Activated T-cell treated with anti-CD3 and anti-CD28 coated beads, Interleukin-2, amount 50 U/mL, for 72 hours (primary cell): ENCODE measurements at regions not wholly inside any gene's neighbourhood (a gene's known extent, or its start where the extent isn't known, plus 50 kb on each side); places are given as distances from the start of the nearest gene placed in this dataset.

Experiments used
- ATAC-seq, 2 donors: fragments of 150-1000 bp; cut with Tn5 transposase; replicated peaks in 1 of 2; 2 replicates each; pipeline ENCODE4 v1.10.0; 2021; ENCODE audit warnings: moderate library complexity in 2 of 2, mild to moderate bottlenecking in 1 of 2
- DNase-seq, 2 donors: peaks; one replicate each; pipeline ENCODE4 v3.0.0; 2021 to 2022; ENCODE audit warnings: mixed read lengths in 1 of 2
- H3K27ac Mint-ChIP-seq: one replicate; pipeline ENCODE4 v1.8.0; 2022; ENCODE audit warnings: mild to moderate bottlenecking, moderate library complexity, mixed read lengths
- H3K27me3 Mint-ChIP-seq: one replicate; pipeline ENCODE4 v1.8.0; 2022; ENCODE audit warnings: low read depth, mixed read lengths
- H3K36me3 Mint-ChIP-seq, 2 donors: one replicate each; pipeline ENCODE4 v1.8.0; 2022; ENCODE audit warnings: mixed read lengths in 2 of 2, mild to moderate bottlenecking in 1 of 2; ENCODE audit not compliant: insufficient read depth in 2 of 2
- H3K4me1 Mint-ChIP-seq: one replicate; pipeline ENCODE4 v1.8.0; 2022; ENCODE audit warnings: low read depth, mixed read lengths
- H3K4me3 Mint-ChIP-seq, 2 donors: one replicate each; pipeline ENCODE4 v1.8.0; 2022; ENCODE audit warnings: mild to moderate bottlenecking in 2 of 2, mixed read lengths in 2 of 2, moderate library complexity in 2 of 2
- H3K9me3 Mint-ChIP-seq, 2 donors: one replicate each; pipeline ENCODE4 v1.8.0; 2022; ENCODE audit warnings: mixed read lengths in 2 of 2

- peaks cover 16 to 19% of the 10 kb centered on the region in 2 donors for H3K9me3 Mint-ChIP-seq
- no peak overlapping the region for H3K4me3 Mint-ChIP-seq
- H3K27me3 Mint-ChIP-seq: no peaks in the 10 kb centered on the region
- H3K36me3 Mint-ChIP-seq: peaks cover 0 to 2% of the 10 kb centered on the region in 2 donors
- no peaks in the 10 kb centered on the region for H3K4me1 Mint-ChIP-seq
- no peak overlapping the region for H3K27ac Mint-ChIP-seq
- DNase-seq: no peak
- ATAC-seq: no peak
Observed at GRCh38 chr14:25953532-25954139, 644.2 kb downstream of the NOVA1 start.

DNA sequence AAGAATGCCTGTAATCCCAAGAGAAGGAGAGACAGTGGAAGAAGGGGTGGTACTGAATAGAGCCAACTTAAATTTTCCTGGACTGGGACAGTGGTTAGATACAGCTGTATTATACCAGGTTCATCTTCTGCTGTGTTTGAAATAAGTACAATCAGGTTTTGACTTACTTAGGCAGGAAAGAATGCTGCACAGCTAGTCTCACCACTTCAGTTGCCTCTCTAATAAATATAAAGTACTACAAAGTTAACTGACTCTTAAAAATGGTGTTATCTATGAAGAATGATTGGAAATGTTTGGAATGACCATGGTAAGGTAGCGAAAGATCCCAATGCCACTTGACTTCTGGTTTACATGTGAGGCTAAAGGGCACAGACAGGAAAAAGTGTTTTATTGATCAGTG lies 652.1 kb downstream of the NOVA1 start:
- Mint-ChIP-seq H3K4me3 (no peak overlapping the region), H3K4me1 (no peaks in the 10 kb centered on the region), H3K9me3 (peaks cover 8 to 11% of the 10 kb centered on the region in 2 donors), H3K27ac (no peak overlapping the region), H3K36me3 (no peaks in the 10 kb centered on the region), H3K27me3 (no peaks in the 10 kb centered on the region)
- ATAC-seq: no peak
- no peak for DNase-seq

- Mint-ChIP-seq H3K36me3 (no peaks in the 10 kb centered on the region), H3K4me3 (no peak overlapping the region)
Observed at GRCh38 chr14:25944020-25944419, 653.8 kb downstream of the NOVA1 start.

GRCh38 chr14:25943329-25943728 lies 654.5 kb downstream of the NOVA1 start:
- ATAC-seq (no peak), DNase-seq (no peak)
- H3K36me3 Mint-ChIP-seq: no peaks in the 10 kb centered on the region
- H3K27ac Mint-ChIP-seq: no peak overlapping the region
- no peaks in the 10 kb centered on the region for H3K27me3 Mint-ChIP-seq
- no peak overlapping the region for H3K4me3 Mint-ChIP-seq
- H3K9me3 Mint-ChIP-seq: peaks cover 3 to 9% of the 10 kb centered on the region in 2 donors
- no peaks in the 10 kb centered on the region for H3K4me1 Mint-ChIP-seq

More at GRCh38 chr14:25944020-25944419, 653.8 kb downstream of the NOVA1 start:
- Mint-ChIP-seq H3K4me1 (no peaks in the 10 kb centered on the region), H3K9me3 (peaks cover 3 to 9% of the 10 kb centered on the region in 2 donors), H3K27me3 (no peaks in the 10 kb centered on the region), H3K27ac (no peak overlapping the region)
- DNase-seq (no peak), ATAC-seq (no peak)

DNA sequence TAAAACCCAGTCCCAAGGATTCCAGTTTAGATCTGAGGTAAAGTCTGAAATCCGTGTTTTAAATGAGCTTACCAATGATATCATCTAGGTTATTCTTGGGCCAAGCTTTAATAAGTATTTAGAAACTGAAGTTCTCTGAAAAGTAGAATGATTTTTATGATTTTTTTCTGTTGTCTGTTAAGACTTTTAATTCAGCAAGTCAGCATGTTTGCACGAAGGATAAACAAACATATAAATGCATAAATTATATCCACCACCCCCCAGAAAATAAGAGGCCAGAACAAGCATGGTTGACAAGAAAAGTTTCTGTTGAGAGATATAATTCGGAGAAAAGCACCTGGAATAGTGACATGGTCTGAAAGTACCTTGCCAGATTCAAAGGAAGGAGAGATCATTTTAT lies 655.7 kb downstream of the NOVA1 start:
- no peaks in the 10 kb centered on the region for H3K27me3 Mint-ChIP-seq
- H3K36me3 Mint-ChIP-seq: no peaks in the 10 kb centered on the region
- ATAC-seq: no peak
- no peak overlapping the region for H3K27ac Mint-ChIP-seq
- no peak for DNase-seq
- no peaks in the 10 kb centered on the region for H3K4me1 Mint-ChIP-seq
- no peak overlapping the region for H3K4me3 Mint-ChIP-seq
- peaks cover 3 to 10% of the 10 kb centered on the region in 2 donors for H3K9me3 Mint-ChIP-seq

DNA sequence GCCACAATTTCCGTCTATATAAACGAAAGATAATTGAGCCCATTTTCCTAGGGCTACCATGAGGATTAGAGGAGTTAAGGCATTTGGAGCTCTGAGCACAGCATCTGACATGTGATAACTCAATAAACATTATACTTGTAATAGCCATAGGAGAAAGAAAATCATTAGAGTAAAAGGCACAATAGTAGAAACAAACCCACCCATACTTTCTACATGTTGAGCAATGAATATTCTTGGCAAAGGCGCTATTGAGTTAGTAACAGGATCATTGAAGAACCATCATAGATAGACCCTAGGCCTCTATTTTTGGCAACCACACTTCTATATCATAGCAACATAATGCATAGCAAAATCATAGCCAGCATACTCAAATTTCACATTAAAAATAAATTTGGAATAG lies 664.1 kb downstream of the NOVA1 start:
- H3K4me3 Mint-ChIP-seq: no peak overlapping the region
- H3K27ac Mint-ChIP-seq: no peak overlapping the region
- no peaks in the 10 kb centered on the region for H3K36me3 Mint-ChIP-seq
- ATAC-seq (no peak), DNase-seq (no peak)
- peaks cover 3 to 10% of the 10 kb centered on the region in 2 donors for H3K9me3 Mint-ChIP-seq
- no peaks in the 10 kb centered on the region for H3K27me3 Mint-ChIP-seq
- no peaks in the 10 kb centered on the region for H3K4me1 Mint-ChIP-seq

- no peaks in the 10 kb centered on the region for H3K27me3 Mint-ChIP-seq
- ATAC-seq (no peak), DNase-seq (no peak)
- H3K36me3 Mint-ChIP-seq: no peaks in the 10 kb centered on the region
- H3K4me1 Mint-ChIP-seq: no peaks in the 10 kb centered on the region
- H3K27ac Mint-ChIP-seq: no peak overlapping the region
- H3K4me3 Mint-ChIP-seq: no peak overlapping the region
- H3K9me3 Mint-ChIP-seq: peaks cover 7 to 20% of the 10 kb centered on the region in 2 donors
Observed at GRCh38 chr14:25929881-25930615, 667.8 kb downstream of the NOVA1 start.

DNA sequence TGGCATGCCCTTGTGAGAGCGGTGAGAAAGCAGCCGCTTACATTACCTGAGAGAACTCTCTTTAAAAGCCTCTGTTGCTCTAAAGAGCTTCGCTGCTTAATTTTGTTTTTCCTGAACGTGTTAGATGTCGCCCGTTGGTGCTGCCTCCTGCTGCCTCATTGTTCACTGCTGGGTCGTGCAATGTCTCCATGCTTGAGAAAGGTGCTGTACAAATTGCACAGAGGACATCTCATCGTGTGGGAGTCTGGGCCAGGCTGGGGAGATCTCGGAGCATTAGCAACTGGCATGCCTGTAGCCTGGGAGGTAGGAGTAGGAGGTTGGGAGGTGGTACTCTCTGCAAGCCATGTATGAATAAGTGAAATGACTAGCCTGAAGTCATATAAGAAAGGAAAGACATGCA lies 686.0 kb downstream of the NOVA1 start:
- Mint-ChIP-seq H3K9me3 (peaks cover 11 to 15% of the 10 kb centered on the region in 2 donors), H3K27ac (no peak overlapping the region), H3K4me3 (no peak overlapping the region), H3K27me3 (no peaks in the 10 kb centered on the region), H3K4me1 (no peaks in the 10 kb centered on the region), H3K36me3 (no peaks in the 10 kb centered on the region)
- no peak for ATAC-seq
- DNase-seq: no peak

- Mint-ChIP-seq H3K27me3 (no peaks in the 10 kb centered on the region), H3K4me3 (no peak overlapping the region), H3K27ac (no peak overlapping the region), H3K4me1 (no peaks in the 10 kb centered on the region), H3K36me3 (no peaks in the 10 kb centered on the region), H3K9me3 (peaks cover 11 to 19% of the 10 kb centered on the region in 2 donors)
- ATAC-seq (no peak), DNase-seq (no peak)
Observed at GRCh38 chr14:25909045-25909747, 688.6 kb downstream of the NOVA1 start.

- Mint-ChIP-seq H3K4me3 (no peak overlapping the region), H3K27ac (no peak overlapping the region), H3K4me1 (no peaks in the 10 kb centered on the region), H3K36me3 (no peaks in the 10 kb centered on the region), H3K27me3 (no peaks in the 10 kb centered on the region), H3K9me3 (peaks cover 13 to 19% of the 10 kb centered on the region in 2 donors)
- DNase-seq (no peak), ATAC-seq (no peak)
Observed at GRCh38 chr14:25908277-25909044, 689.4 kb downstream of the NOVA1 start.

DNA sequence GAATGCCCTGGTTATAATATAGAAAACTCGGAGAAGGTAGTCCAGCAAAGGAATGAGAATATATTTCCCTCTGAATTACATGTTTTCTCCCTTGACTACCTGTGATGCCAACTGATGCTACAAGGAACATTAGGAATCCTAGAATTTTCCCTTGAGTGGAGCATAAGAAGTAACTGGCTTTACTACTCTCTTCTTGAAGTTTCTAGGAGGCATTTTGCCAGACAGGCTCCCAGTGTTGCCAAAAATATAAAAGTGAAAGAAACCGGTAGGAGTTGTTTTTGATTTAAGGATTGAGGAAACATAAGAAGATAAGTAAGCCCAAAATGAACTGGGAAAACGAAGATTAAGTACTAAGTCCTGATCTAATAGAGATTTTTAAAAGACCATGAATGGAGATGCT lies 693.4 kb downstream of the NOVA1 start:
- H3K27me3 Mint-ChIP-seq: no peaks in the 10 kb centered on the region
- H3K36me3 Mint-ChIP-seq: no peaks in the 10 kb centered on the region
- no peak overlapping the region for H3K27ac Mint-ChIP-seq
- H3K4me1 Mint-ChIP-seq: no peaks in the 10 kb centered on the region
- DNase-seq (no peak), ATAC-seq (no peak)
- no peak overlapping the region for H3K4me3 Mint-ChIP-seq
- peaks cover 13 to 18% of the 10 kb centered on the region in 2 donors for H3K9me3 Mint-ChIP-seq

- peaks cover 8 to 10% of the 10 kb centered on the region in 2 donors for H3K9me3 Mint-ChIP-seq
Observed at GRCh38 chr14:25899197-25899596, 698.6 kb downstream of the NOVA1 start.

DNA sequence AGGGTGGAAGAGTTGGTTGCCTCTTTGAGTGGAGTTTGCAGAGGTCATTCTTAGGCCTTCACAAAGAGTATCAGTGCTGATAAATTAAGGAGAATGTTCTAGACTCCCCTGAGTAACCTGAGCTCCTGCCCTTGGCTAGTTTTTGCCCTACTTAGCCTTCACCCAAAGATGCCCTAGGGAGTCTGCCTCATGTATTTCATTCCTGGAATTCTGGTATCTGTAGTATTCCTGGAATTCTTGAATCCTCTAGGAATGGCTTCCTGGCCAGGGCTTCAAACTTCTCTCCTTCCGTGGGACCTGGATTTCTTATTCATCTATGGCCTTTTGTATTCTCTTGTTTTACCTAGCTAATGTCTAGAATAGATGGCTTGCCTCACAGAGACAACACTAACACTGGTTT lies 701.1 kb downstream of the NOVA1 start:
- Mint-ChIP-seq H3K27me3 (no peaks in the 10 kb centered on the region), H3K36me3 (no peaks in the 10 kb centered on the region), H3K27ac (no peak overlapping the region), H3K4me1 (no peaks in the 10 kb centered on the region), H3K4me3 (no peak overlapping the region), H3K9me3 (peaks cover 6 to 12% of the 10 kb centered on the region in 2 donors)
- DNase-seq (no peak), ATAC-seq (no peak)

More at GRCh38 chr14:25899197-25899596, 698.6 kb downstream of the NOVA1 start:
- H3K27me3 Mint-ChIP-seq: no peaks in the 10 kb centered on the region
- no peak overlapping the region for H3K27ac Mint-ChIP-seq
- no peak overlapping the region for H3K4me3 Mint-ChIP-seq
- no peak for DNase-seq
- no peaks in the 10 kb centered on the region for H3K36me3 Mint-ChIP-seq
- ATAC-seq: no peak
- no peaks in the 10 kb centered on the region for H3K4me1 Mint-ChIP-seq
